ENCODE measurements at regions not wholly inside any gene's neighbourhood (a gene's known extent, or its start where the extent isn't known, plus 50 kb on each side); places are given as distances from the start of the nearest gene placed in this dataset.

- TF ChIP-seq CTCF (IDR thresholded peaks at IDR 0.05): no peak
- Histone ChIP-seq H3K4me1 (ENCODE audit: control insufficient read depth in 1 of 2, insufficient read depth in 2 of 2, low read length in 2 of 2) (no peaks in the 10 kb centered on the region), H3K9ac (ENCODE audit: insufficient read depth, low read length, poor library complexity, severe bottlenecking) (no peak overlapping the region), H2AFZ (ENCODE audit: insufficient read depth, low read depth, low read length, poor library complexity, severe bottlenecking) (no peak overlapping the region), H4K20me1 (ENCODE audit: insufficient read depth, low read length) (no peaks in the 10 kb centered on the region), H3K79me2 (ENCODE audit: insufficient read depth, low read length) (no peaks in the 10 kb centered on the region), H3K4me2 (replicated peaks; ENCODE audit: extremely low read depth, low read length, poor library complexity, severe bottlenecking) (no peak overlapping the region), H3K9me3 (replicated peaks in 1 of 2; ENCODE audit: control insufficient read depth in 1 of 2, insufficient read depth in 1 of 2, low read length in 2 of 2) (no peaks in the 10 kb centered on the region), H3K36me3 (replicated peaks in 1 of 2; ENCODE audit: control insufficient read depth in 1 of 2, insufficient read depth in 2 of 2, low read length in 2 of 2) (no peaks in the 10 kb centered on the region), H3K27me3 (ENCODE audit: control insufficient read depth in 2 of 2, insufficient read depth in 2 of 2, low read length in 2 of 2) (no peaks in the 10 kb centered on the region), H3K27ac (ENCODE audit: low read depth in 1 of 2, low read length in 2 of 2) (no peak overlapping the region), H3K4me3 (replicated peaks in 1 of 3; ENCODE audit: low read depth in 2 of 3, low read length in 3 of 3) (no peak overlapping the region)
- Mint-ChIP-seq H3K27ac (no peak overlapping the region), H3K4me3 (no peak overlapping the region), H3K27me3 (ENCODE audit: low read depth in 3 of 3) (peaks cover 0 to 2% (median 0%) of the 10 kb centered on the region in 3 donors), H3K9me3 (peaks cover 0 to 3% (median 0%) of the 10 kb centered on the region in 7 donors), H3K36me3 (no peaks in the 10 kb centered on the region), H3K4me1 (no peaks in the 10 kb centered on the region)
- no peak for DNase-seq
- WGBS (ENCODE audit: insufficient coverage): 100% methylated on average over 1 of the region's 4 CpGs
- intact Hi-C loops (cut with micrococcal nuclease): no loop called here
Measured at GRCh38 chr4:164293203-164293602, 460.7 kb upstream of the SMIM31 start.

GRCh38 chr4:164293743-164294142, 460.2 kb upstream of the SMIM31 start:
- no peaks in the 10 kb centered on the region for H3K27me3 ChIP-seq (ENCODE audit: control insufficient read depth in 2 of 2, insufficient read depth in 2 of 2, low read length in 2 of 2)
- no peak overlapping the region for H3K4me2 ChIP-seq (replicated peaks; ENCODE audit: extremely low read depth, low read length, poor library complexity, severe bottlenecking)
- H3K4me3 ChIP-seq (replicated peaks in 1 of 3; ENCODE audit: low read depth in 2 of 3, low read length in 3 of 3): no peak overlapping the region
- H3K79me2 ChIP-seq (ENCODE audit: insufficient read depth, low read length): no peaks in the 10 kb centered on the region
- H3K4me1 ChIP-seq (ENCODE audit: control insufficient read depth in 1 of 2, insufficient read depth in 2 of 2, low read length in 2 of 2): no peaks in the 10 kb centered on the region
- no peaks in the 10 kb centered on the region for H4K20me1 ChIP-seq (ENCODE audit: insufficient read depth, low read length)
- H2AFZ ChIP-seq (ENCODE audit: insufficient read depth, low read depth, low read length, poor library complexity, severe bottlenecking): no peak overlapping the region
- no peak overlapping the region for H3K9ac ChIP-seq (ENCODE audit: insufficient read depth, low read length, poor library complexity, severe bottlenecking)
- H3K4me1 Mint-ChIP-seq: no peaks in the 10 kb centered on the region
- intact Hi-C loops (cut with micrococcal nuclease): no loop called here
- H3K9me3 ChIP-seq (replicated peaks in 1 of 2; ENCODE audit: control insufficient read depth in 1 of 2, insufficient read depth in 1 of 2, low read length in 2 of 2): no peaks in the 10 kb centered on the region
- WGBS (ENCODE audit: insufficient coverage): 78% methylated on average over 1 of the region's 2 CpGs
- no peaks in the 10 kb centered on the region for H3K36me3 Mint-ChIP-seq
- no peak overlapping the region for H3K27ac Mint-ChIP-seq
- H3K27me3 Mint-ChIP-seq (ENCODE audit: low read depth in 3 of 3): peaks cover 0 to 2% (median 0%) of the 10 kb centered on the region in 3 donors
- H3K9me3 Mint-ChIP-seq: peaks cover 0 to 3% (median 0%) of the 10 kb centered on the region in 7 donors
- H3K27ac ChIP-seq (ENCODE audit: low read depth in 1 of 2, low read length in 2 of 2): no peak overlapping the region
- H3K36me3 ChIP-seq (replicated peaks in 1 of 2; ENCODE audit: control insufficient read depth in 1 of 2, insufficient read depth in 2 of 2, low read length in 2 of 2): no peaks in the 10 kb centered on the region
- DNase-seq: no peak
- no peak for TF ChIP-seq CTCF (IDR thresholded peaks at IDR 0.05)
- no peak overlapping the region for H3K4me3 Mint-ChIP-seq

Measured in CD14-positive monocyte (primary cell).